Activated naive CD8-positive, alpha-beta T cell treated with anti-CD3 and anti-CD28 coated beads, Interleukin-2, amount 50 U/mL, for 24 hours (primary cell): ENCODE measurements at regions not wholly inside any gene's neighbourhood (a gene's known extent, or its start where the extent isn't known, plus 50 kb on each side); places are given as distances from the start of the nearest gene placed in this dataset.

Source experiments
- ATAC-seq: fragments of 150-1000 bp; cut with Tn5 transposase; one replicate; pipeline ENCODE4 v1.10.0; 2021
- DNase-seq: peaks from one replicate; pipeline ENCODE4 v3.0.0; 2021
- H3K27ac Mint-ChIP-seq: one replicate; pipeline ENCODE4 v1.8.0; 2021; ENCODE audit warnings: mild to moderate bottlenecking, mixed read lengths
- H3K27me3 Mint-ChIP-seq: one replicate; pipeline ENCODE4 v1.8.0; 2021; ENCODE audit warnings: mixed read lengths
- H3K36me3 Mint-ChIP-seq: one replicate; pipeline ENCODE4 v1.8.0; 2021; ENCODE audit warnings: low read depth, mixed read lengths
- H3K4me1 Mint-ChIP-seq: one replicate; pipeline ENCODE4 v1.8.0; 2021; ENCODE audit warnings: mixed read lengths
- H3K4me3 Mint-ChIP-seq: one replicate; pipeline ENCODE4 v1.8.0; 2021; ENCODE audit warnings: mild to moderate bottlenecking, moderate library complexity, mixed read lengths
- H3K9me3 Mint-ChIP-seq: one replicate; pipeline ENCODE4 v1.8.0; 2021; ENCODE audit warnings: mixed read lengths

GRCh38 chr5:60257596-60258271 lies 364.2 kb upstream of the PDE4D start:
- H3K27me3 Mint-ChIP-seq: no peaks in the 10 kb centered on the region

DNA sequence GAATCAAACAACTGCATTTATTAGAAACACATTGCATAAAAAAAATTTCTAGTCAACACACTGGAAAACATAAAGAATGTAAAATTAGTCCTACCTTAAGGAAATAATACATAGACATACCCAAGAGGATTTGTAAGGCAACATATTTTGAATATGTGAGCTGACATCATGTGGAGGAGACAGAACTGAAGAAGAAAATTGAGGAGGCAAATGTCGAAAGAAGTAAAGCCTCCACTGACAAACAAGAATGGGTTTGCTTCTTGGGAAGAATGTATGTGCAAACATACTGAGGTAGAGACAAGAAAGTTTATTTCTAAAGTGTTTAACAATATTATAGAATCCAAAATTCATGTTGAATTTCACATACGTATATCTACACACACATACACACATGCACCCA lies 363.0 kb upstream of the PDE4D start:
- Mint-ChIP-seq H3K27me3 (no peaks in the 10 kb centered on the region), H3K36me3 (no peaks in the 10 kb centered on the region), H3K4me3 (no peak overlapping the region), H3K27ac (no peak overlapping the region), H3K4me1 (no peaks in the 10 kb centered on the region), H3K9me3 (no peaks in the 10 kb centered on the region)
- DNase-seq (no peak), ATAC-seq (no peak)

More at GRCh38 chr5:60257596-60258271, 364.2 kb upstream of the PDE4D start:
- Mint-ChIP-seq H3K27ac (no peak overlapping the region), H3K36me3 (no peaks in the 10 kb centered on the region), H3K4me3 (no peak overlapping the region), H3K9me3 (no peaks in the 10 kb centered on the region), H3K4me1 (no peaks in the 10 kb centered on the region)
- DNase-seq (no peak), ATAC-seq (no peak)

DNA sequence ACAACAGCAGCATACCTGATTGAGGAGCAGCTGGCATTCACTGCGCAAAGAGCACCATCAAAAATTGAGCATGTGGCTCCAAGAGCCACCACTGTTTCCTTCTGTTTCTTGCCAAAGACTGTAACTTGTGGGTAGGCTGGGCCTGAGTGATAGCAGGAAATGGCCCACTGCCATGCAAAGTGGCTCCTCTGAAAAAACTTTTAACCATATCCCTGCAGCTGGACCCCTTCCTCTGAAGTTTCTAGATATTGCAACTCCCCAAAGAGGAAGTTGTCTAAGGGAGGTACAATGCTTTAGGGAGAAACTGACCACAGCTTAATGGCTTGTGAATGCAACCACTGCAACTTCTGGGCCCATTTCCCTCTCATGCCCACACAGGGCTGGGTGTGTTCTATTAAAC lies 355.4 kb upstream of the PDE4D start:
- Mint-ChIP-seq H3K27me3 (no peaks in the 10 kb centered on the region), H3K27ac (no peak overlapping the region), H3K4me1 (no peaks in the 10 kb centered on the region), H3K36me3 (no peaks in the 10 kb centered on the region), H3K9me3 (peaks cover 13% of the 10 kb centered on the region), H3K4me3 (no peak overlapping the region)
- DNase-seq (no peak), ATAC-seq (no peak)

DNA sequence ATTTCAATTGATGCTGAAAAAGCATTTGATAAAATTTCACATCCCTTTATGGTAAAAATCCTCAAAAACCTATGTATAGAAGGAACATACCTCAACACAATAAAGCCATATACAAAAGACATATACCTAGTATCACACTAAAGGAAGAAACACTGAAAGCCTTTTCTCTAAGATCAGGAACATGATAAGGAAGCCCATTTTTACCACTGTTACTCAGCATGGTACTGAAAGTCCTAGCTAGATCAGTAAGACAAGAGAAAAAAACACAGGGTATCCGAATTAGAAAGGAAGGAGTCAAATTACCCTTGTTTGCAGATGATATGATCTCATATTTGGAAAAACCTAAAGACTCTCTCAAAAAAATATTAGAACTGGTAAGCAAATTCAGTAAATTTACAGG lies 350.2 kb upstream of the PDE4D start:
- Mint-ChIP-seq H3K4me3 (no peak overlapping the region), H3K27ac (no peak overlapping the region), H3K9me3 (peaks cover 28% of the 10 kb centered on the region), H3K27me3 (no peaks in the 10 kb centered on the region), H3K36me3 (no peaks in the 10 kb centered on the region), H3K4me1 (no peaks in the 10 kb centered on the region)
- ATAC-seq: no peak
- DNase-seq: no peak

GRCh38 chr5:60232036-60232795 lies 338.7 kb upstream of the PDE4D start:
- no peak for DNase-seq
- Mint-ChIP-seq H3K27ac (no peak overlapping the region), H3K36me3 (no peaks in the 10 kb centered on the region), H3K9me3 (no peaks in the 10 kb centered on the region), H3K4me1 (no peaks in the 10 kb centered on the region), H3K4me3 (no peak overlapping the region), H3K27me3 (no peaks in the 10 kb centered on the region)
- no peak for ATAC-seq

DNA sequence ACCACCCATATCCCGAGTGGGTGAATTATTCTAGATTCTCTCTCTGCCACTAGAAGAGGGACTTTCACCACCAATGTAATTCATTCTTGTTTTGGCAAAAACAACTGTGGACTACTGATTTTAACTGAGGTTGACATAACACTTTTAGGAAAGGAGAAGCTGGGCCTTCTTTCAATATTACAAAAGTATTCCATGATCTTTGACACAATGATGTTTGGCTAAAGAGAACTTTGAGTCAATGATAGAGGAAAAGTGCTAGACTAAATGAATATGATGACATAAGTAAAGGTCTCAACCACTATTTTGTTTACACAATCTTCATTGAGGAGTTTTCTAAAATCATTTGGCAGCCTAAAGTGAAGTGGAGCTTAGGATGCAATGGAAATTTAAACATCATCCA lies 336.9 kb upstream of the PDE4D start:
- Mint-ChIP-seq H3K4me1 (no peaks in the 10 kb centered on the region), H3K36me3 (no peaks in the 10 kb centered on the region), H3K4me3 (no peak overlapping the region), H3K27me3 (no peaks in the 10 kb centered on the region), H3K27ac (no peak overlapping the region), H3K9me3 (no peaks in the 10 kb centered on the region)
- DNase-seq (no peak), ATAC-seq (no peak)

- H3K27me3 Mint-ChIP-seq: no peaks in the 10 kb centered on the region
Measured at GRCh38 chr5:60229691-60230185, 336.2 kb upstream of the PDE4D start.

DNA sequence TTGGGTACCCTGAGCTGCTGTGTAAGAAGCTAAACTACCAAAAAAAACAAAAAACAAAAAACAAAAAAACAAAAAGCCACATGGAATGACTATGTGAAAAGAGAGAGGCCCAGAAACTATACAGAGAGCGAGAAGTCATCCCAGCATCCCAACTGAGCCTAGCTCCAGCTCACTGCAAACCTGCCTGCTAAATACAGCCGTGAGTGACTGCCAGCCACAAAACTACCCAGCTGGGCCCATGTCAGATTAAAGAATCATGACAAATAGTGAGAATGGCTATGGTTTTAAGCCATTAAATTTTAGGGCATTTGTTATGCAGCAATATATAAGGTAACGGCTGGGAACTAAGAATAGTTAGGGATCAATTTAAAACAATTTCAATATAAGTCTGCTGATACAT lies 335.1 kb upstream of the PDE4D start:
- no peaks in the 10 kb centered on the region for H3K9me3 Mint-ChIP-seq
- DNase-seq: no peak
- H3K36me3 Mint-ChIP-seq: no peaks in the 10 kb centered on the region
- no peaks in the 10 kb centered on the region for H3K27me3 Mint-ChIP-seq
- H3K27ac Mint-ChIP-seq: no peak overlapping the region
- no peaks in the 10 kb centered on the region for H3K4me1 Mint-ChIP-seq
- ATAC-seq: no peak
- H3K4me3 Mint-ChIP-seq: no peak overlapping the region

More at GRCh38 chr5:60229691-60230185, 336.2 kb upstream of the PDE4D start:
- DNase-seq: no peak
- no peaks in the 10 kb centered on the region for H3K4me1 Mint-ChIP-seq
- H3K36me3 Mint-ChIP-seq: no peaks in the 10 kb centered on the region
- no peak overlapping the region for H3K4me3 Mint-ChIP-seq
- no peaks in the 10 kb centered on the region for H3K9me3 Mint-ChIP-seq
- H3K27ac Mint-ChIP-seq: no peak overlapping the region
- ATAC-seq: no peak

DNA sequence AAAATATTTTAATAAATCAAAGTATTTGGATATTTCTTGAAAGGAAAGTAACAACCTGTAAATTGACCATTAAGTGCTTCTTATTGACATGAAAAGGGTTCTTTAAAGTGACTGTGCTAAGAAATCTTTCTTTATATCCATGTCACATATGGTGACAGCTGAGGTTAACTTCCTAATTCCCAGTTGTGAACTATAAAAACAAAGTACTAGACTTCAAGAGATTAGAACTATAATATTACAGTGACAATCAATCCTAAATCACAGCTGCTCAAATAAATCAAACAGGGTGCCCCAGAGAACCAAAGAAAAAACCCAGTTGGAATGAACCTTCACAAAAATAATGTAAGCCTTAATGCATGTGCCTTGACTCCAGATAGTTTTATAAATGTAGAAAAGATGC lies 332.6 kb upstream of the PDE4D start:
- Mint-ChIP-seq H3K36me3 (no peaks in the 10 kb centered on the region), H3K4me3 (no peak overlapping the region), H3K4me1 (no peaks in the 10 kb centered on the region), H3K27me3 (no peaks in the 10 kb centered on the region), H3K9me3 (no peaks in the 10 kb centered on the region), H3K27ac (no peak overlapping the region)
- ATAC-seq (no peak), DNase-seq (no peak)

GRCh38 chr5:60223342-60223741 lies 329.8 kb upstream of the PDE4D start:
- H3K4me3 Mint-ChIP-seq: no peak overlapping the region
- no peaks in the 10 kb centered on the region for H3K27me3 Mint-ChIP-seq
- no peaks in the 10 kb centered on the region for H3K9me3 Mint-ChIP-seq
- H3K36me3 Mint-ChIP-seq: no peaks in the 10 kb centered on the region
- H3K4me1 Mint-ChIP-seq: no peaks in the 10 kb centered on the region
- no peak for ATAC-seq
- no peak overlapping the region for H3K27ac Mint-ChIP-seq
- no peak for DNase-seq

- no peak for ATAC-seq
- Mint-ChIP-seq H3K27me3 (no peaks in the 10 kb centered on the region), H3K36me3 (no peaks in the 10 kb centered on the region), H3K4me1 (no peaks in the 10 kb centered on the region), H3K4me3 (no peak overlapping the region), H3K9me3 (no peaks in the 10 kb centered on the region), H3K27ac (no peak overlapping the region)
- no peak for DNase-seq
Measured at GRCh38 chr5:60219921-60220320, 326.4 kb upstream of the PDE4D start.

GRCh38 chr5:60210810-60211209 lies 317.3 kb upstream of the PDE4D start:
- Mint-ChIP-seq H3K27ac (no peak overlapping the region), H3K36me3 (peaks cover 2% of the 10 kb centered on the region), H3K4me3 (no peak overlapping the region), H3K4me1 (no peaks in the 10 kb centered on the region), H3K9me3 (peaks cover 4% of the 10 kb centered on the region), H3K27me3 (no peaks in the 10 kb centered on the region)
- DNase-seq: no peak
- no peak for ATAC-seq

DNA sequence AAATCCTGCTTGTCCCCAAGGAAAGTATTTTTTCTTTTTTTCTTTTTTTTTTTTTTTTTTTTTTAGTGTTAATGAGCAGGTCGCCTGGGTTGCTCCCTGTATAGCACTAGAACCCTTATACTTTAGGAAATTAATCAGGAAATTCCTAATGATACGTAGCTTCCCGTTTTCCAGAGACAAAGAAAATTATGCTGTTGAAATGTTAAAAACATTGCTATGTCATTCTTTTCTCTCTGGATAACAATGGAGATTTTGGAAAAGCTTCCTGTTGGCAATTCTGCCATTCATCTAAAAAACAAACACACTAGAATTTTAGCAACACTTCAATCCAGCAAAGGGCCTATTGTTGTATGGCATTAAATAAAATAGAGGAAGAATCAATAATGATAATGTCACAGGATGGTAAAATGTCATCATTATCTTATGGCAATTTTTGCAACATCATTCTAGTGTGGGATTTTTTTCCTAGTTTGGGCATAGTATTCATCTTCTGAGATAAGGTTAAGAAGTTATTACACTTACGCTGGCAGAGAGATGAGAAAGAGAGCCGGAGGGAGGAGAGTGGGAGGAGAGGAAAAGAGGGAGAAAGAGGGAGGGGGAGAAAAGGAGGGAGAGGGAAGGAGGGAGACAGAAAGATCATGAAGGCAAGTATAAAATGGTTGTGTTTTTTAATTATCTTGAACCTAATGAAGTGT lies 315.8 kb upstream of the PDE4D start:
- peaks cover 2% of the 10 kb centered on the region for H3K4me1 Mint-ChIP-seq
- H3K36me3 Mint-ChIP-seq: peaks cover 2% of the 10 kb centered on the region
- no peak overlapping the region for H3K4me3 Mint-ChIP-seq
- ATAC-seq (no peak), DNase-seq (no peak)
- no peak overlapping the region for H3K27ac Mint-ChIP-seq
- peaks cover 4% of the 10 kb centered on the region for H3K9me3 Mint-ChIP-seq
- H3K27me3 Mint-ChIP-seq: peaks cover 2% of the 10 kb centered on the region

GRCh38 chr5:60208716-60209115 lies 315.2 kb upstream of the PDE4D start:
- H3K4me3 Mint-ChIP-seq: no peak overlapping the region
- H3K9me3 Mint-ChIP-seq: peaks cover 4% of the 10 kb centered on the region
- peaks cover 2% of the 10 kb centered on the region for H3K27me3 Mint-ChIP-seq
- DNase-seq (no peak), ATAC-seq (no peak)
- H3K4me1 Mint-ChIP-seq: peaks cover 2% of the 10 kb centered on the region
- H3K36me3 Mint-ChIP-seq: peaks cover 2% of the 10 kb centered on the region
- no peak overlapping the region for H3K27ac Mint-ChIP-seq

DNA sequence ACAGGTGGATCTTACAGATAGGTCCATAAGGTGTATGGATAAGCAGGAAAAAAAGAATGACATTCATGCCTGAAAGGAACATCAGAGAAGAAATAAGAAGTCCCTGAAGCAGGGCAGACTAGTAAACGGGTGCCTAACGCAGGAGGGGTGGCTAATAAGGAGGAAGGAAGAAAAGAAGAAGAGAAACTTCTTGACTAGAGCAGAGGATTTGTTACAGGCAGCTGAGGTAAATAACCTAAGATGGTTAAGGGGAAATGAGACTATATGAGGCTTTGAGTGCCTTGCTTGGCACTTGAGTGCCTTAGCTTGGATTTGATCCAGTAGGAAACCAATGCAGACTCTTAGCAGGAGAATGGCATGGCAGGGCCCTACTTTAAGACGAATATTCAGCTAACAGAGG lies 313.5 kb upstream of the PDE4D start:
- H3K4me1 Mint-ChIP-seq: peaks cover 2% of the 10 kb centered on the region
- DNase-seq (no peak), ATAC-seq (no peak)
- no peaks in the 10 kb centered on the region for H3K9me3 Mint-ChIP-seq
- peaks cover 2% of the 10 kb centered on the region for H3K36me3 Mint-ChIP-seq
- H3K4me3 Mint-ChIP-seq: no peak overlapping the region
- H3K27ac Mint-ChIP-seq: no peak overlapping the region
- peaks cover 2% of the 10 kb centered on the region for H3K27me3 Mint-ChIP-seq
